ENCODE measurements at regions not wholly inside any gene's neighbourhood (a gene's known extent, or its start where the extent isn't known, plus 50 kb on each side); places are given as distances from the start of the nearest gene placed in this dataset.
"Not testable (repeated sequence)": the region's sequence is repeated elsewhere in the genome, so short reads cannot be mapped to it uniquely, and the experiment has no call there.

- peak; percentile 48; the same call in 2 of the 3 replicates for ATAC-seq
- TF ChIP-seq SNAI2 (CRISPR knock-in tag; IDR thresholded peaks at IDR 0.05) (no peak), ARNTL (CRISPR knock-in tag; IDR thresholded peaks at IDR 0.05; ENCODE audit: borderline replicate concordance, low read depth) (no peak), CREB5 (CRISPR knock-in tag; IDR thresholded peaks at IDR 0.05; ENCODE audit: low read depth) (no peak), ESRRG (CRISPR knock-in tag; IDR thresholded peaks at IDR 0.05) (no peak), TCF4 (CRISPR knock-in tag; IDR thresholded peaks at IDR 0.05; ENCODE audit: borderline replicate concordance) (no peak), ZNF70 (CRISPR knock-in tag; IDR thresholded peaks at IDR 0.05) (no peak), ZFP30 (CRISPR knock-in tag; IDR thresholded peaks at IDR 0.05) (no peak), BACH2 (CRISPR knock-in tag; IDR thresholded peaks at IDR 0.05; ENCODE audit: borderline replicate concordance) (no peak), PPARA (CRISPR knock-in tag; IDR thresholded peaks at IDR 0.05; ENCODE audit: borderline replicate concordance) (no peak), CSDC2 (CRISPR knock-in tag; IDR thresholded peaks at IDR 0.05) (no peak), PATZ1 (CRISPR knock-in tag; IDR thresholded peaks at IDR 0.05; ENCODE audit: borderline replicate concordance) (no peak), TOX (CRISPR knock-in tag; IDR thresholded peaks at IDR 0.05; ENCODE audit: borderline replicate concordance) (no peak), OSR1 (CRISPR knock-in tag; IDR thresholded peaks at IDR 0.05) (no peak)
These were observed 64.6 kb upstream of the TFPI start for GRCh38 chr2:187618813-187619212.

GRCh38 chr2:187627153-187627552, 72.9 kb upstream of the TFPI start:
- TF ChIP-seq TOX (CRISPR knock-in tag; IDR thresholded peaks at IDR 0.05; ENCODE audit: borderline replicate concordance) (no peak), ZFP30 (CRISPR knock-in tag; IDR thresholded peaks at IDR 0.05) (no peak), ZFP3 (CRISPR knock-in tag; IDR thresholded peaks at IDR 0.05) (no peak), ARNTL (CRISPR knock-in tag; IDR thresholded peaks at IDR 0.05; ENCODE audit: borderline replicate concordance, low read depth) (no peak), ZNF8 (CRISPR knock-in tag; IDR thresholded peaks at IDR 0.05) (no peak), ZNF70 (CRISPR knock-in tag; IDR thresholded peaks at IDR 0.05) (no peak), CREB5 (CRISPR knock-in tag; IDR thresholded peaks at IDR 0.05; ENCODE audit: low read depth) (no peak), POU6F1 (CRISPR knock-in tag; IDR thresholded peaks at IDR 0.05; ENCODE audit: borderline replicate concordance, low read depth) (no peak), ZC3H10 (CRISPR knock-in tag; IDR thresholded peaks at IDR 0.05) (peak; percentile 96), BACH2 (CRISPR knock-in tag; IDR thresholded peaks at IDR 0.05; ENCODE audit: borderline replicate concordance) (no peak), TCF4 (CRISPR knock-in tag; IDR thresholded peaks at IDR 0.05; ENCODE audit: borderline replicate concordance) (no peak), ISL1 (CRISPR knock-in tag; IDR thresholded peaks at IDR 0.05) (peak; percentile 43; the same call in 1 of the 2 replicates), TSHZ2 (CRISPR knock-in tag; IDR thresholded peaks at IDR 0.05) (no peak)
- ATAC-seq: no peak

- ATAC-seq: not testable (repeated sequence)
These were observed 82.6 kb upstream of the TFPI start for GRCh38 chr2:187636731-187637391.

GRCh38 chr2:187637392-187637740, 83.1 kb upstream of the TFPI start:
- ATAC-seq: not testable (repeated sequence)

- not testable (repeated sequence) for ATAC-seq
These were observed 83.5 kb upstream of the TFPI start for GRCh38 chr2:187637771-187638170.

All from SK-N-SH treated with all-trans-retinoic acid at 6 μM for 48 hours (cell line).